Motor neuron (in vitro differentiated cells): ENCODE measurements at regions not wholly inside any gene's neighbourhood (a gene's known extent, or its start where the extent isn't known, plus 50 kb on each side); places are given as distances from the start of the nearest gene placed in this dataset.

Source experiments
- ATAC-seq, 8 experiments: fragments of 200-7000 bp; cut with Tn5 transposase; replicated peaks in 6 of 8; 2 replicates each; pipeline ENCODE4 v1.8.0; 2021; ENCODE audit warnings: mild to moderate bottlenecking in 8 of 8, moderate library complexity in 8 of 8
- H3K27ac ChIP-seq, 2 donors: fragments of 250-450 bp; sonication (Bioruptor Pico); 2 replicates each; pipeline ENCODE4 v1.9.0; 2021; ENCODE audit warnings: antibody characterized with exemption in 2 of 2, mild to moderate bottlenecking in 2 of 2, moderate library complexity in 1 of 2
- H3K4me1 ChIP-seq, 2 donors: fragments of 250-450 bp; sonication (Bioruptor Pico); replicated peaks in 1 of 2; 2 replicates each; pipeline ENCODE4 v1.6.1; 2021; ENCODE audit warnings: antibody characterized with exemption in 2 of 2, mild to moderate bottlenecking in 2 of 2, moderate library complexity in 1 of 2
- H3K4me3 ChIP-seq, 5 donors: fragments of 250-450 bp; sonication (Bioruptor Pico); 2 replicates each; pipeline ENCODE4 v1.9.0; 2021; ENCODE audit warnings: antibody characterized with exemption in 5 of 5, mild to moderate bottlenecking in 5 of 5, moderate library complexity in 4 of 5
- WGBS, 10 experiments: fragments of 450-650 bp; shearing (Covaris generic); methylation state at CpG; one replicate each; pipeline ENCODE4 v1.0.0; 2022; 5-methylcytosine and 5-hydroxymethylcytosine counted together
- in situ Hi-C, 9 experiments: fragments of 400-800 bp; cut with MboI; loops; one replicate each; pipeline ENCODE4 v1.15.0; 2021; ENCODE audit warnings: low sequenced_read_pairs in 9 of 9, low pct_unique_long_range_greater_than_20kb in 2 of 9; ENCODE audit not compliant: unreplicated experiment in 9 of 9

- ATAC-seq: peak in 1 of 8 experiments; percentile 32
- H3K4me1 ChIP-seq: no peaks in the 10 kb centered on the region
- WGBS, 10 experiments: 7 to 87% (median 46%) methylated on average over 1 to 3 of the region's 3 CpGs; no CpG with 5 or more reads in 4 of the 10 experiments
These were observed 473.3 kb upstream of the SLC35B3 start for GRCh38 chr6:8908638-8909037.

GRCh38 chr6:8906699-8907098 lies 471.4 kb upstream of the SLC35B3 start:
- no peak for ATAC-seq
- in situ Hi-C loops: no loop called here
- H3K4me3 ChIP-seq: no peak overlapping the region

More at GRCh38 chr6:8908638-8909037, 473.3 kb upstream of the SLC35B3 start:
- in situ Hi-C loops: no loop called here
- Histone ChIP-seq H3K4me3 (no peak overlapping the region), H3K27ac (no peak overlapping the region)

GRCh38 chr6:8905757-8906156 lies 470.4 kb upstream of the SLC35B3 start:
- Histone ChIP-seq H3K4me1 (no peaks in the 10 kb centered on the region), H3K27ac (no peak overlapping the region), H3K4me3 (no peak overlapping the region)
- WGBS, 10 experiments: 0 to 100% (median 35%) methylated on average over 1 to 2 of the region's 2 CpGs; no CpG with 5 or more reads in 3 of the 10 experiments
- no peak for ATAC-seq
- in situ Hi-C loops: no loop called here

More at GRCh38 chr6:8906699-8907098, 471.4 kb upstream of the SLC35B3 start:
- Histone ChIP-seq H3K27ac (no peak overlapping the region), H3K4me1 (no peaks in the 10 kb centered on the region)

- no peak for ATAC-seq
These were observed 469.4 kb upstream of the SLC35B3 start for GRCh38 chr6:8904754-8905153.

GRCh38 chr6:8900056-8900455 lies 464.7 kb upstream of the SLC35B3 start:
- ATAC-seq: no peak
- WGBS, 10 experiments: 0 to 95% (median 71%) methylated on average over 1 to 3 of the region's 3 CpGs; no CpG with 5 or more reads in 2 of the 10 experiments
- no peak overlapping the region for H3K27ac ChIP-seq
- H3K4me1 ChIP-seq: no peaks in the 10 kb centered on the region
- no peak overlapping the region for H3K4me3 ChIP-seq
- in situ Hi-C loops: no loop called here

More at GRCh38 chr6:8904754-8905153, 469.4 kb upstream of the SLC35B3 start:
- Histone ChIP-seq H3K27ac (no peak overlapping the region), H3K4me1 (no peaks in the 10 kb centered on the region), H3K4me3 (no peak overlapping the region)
- in situ Hi-C loops: no loop called here
- 20 to 80% (median 62%) methylated on average over 1 to 3 of the region's 3 CpGs; no CpG with 5 or more reads in 4 of the 10 experiments for WGBS, 10 experiments

GRCh38 chr6:8889514-8889913 lies 454.2 kb upstream of the SLC35B3 start:
- in situ Hi-C loops: no loop called here
- peaks cover 7 to 9% of the 10 kb centered on the region in 2 donors for H3K4me1 ChIP-seq
- WGBS, 10 experiments: 28 to 90% (median 79%) methylated on average over 1 to 6 of the region's 6 CpGs
- peak in 1 of 8 experiments; percentile 78 for ATAC-seq
- no peak overlapping the region for H3K4me3 ChIP-seq
- H3K27ac ChIP-seq: no peak overlapping the region

- peaks cover 7 to 9% of the 10 kb centered on the region in 2 donors for H3K4me1 ChIP-seq
- in situ Hi-C loops: no loop called here
- WGBS, 10 experiments: 0 to 95% (median 72%) methylated on average over 1 to 3 of the region's 3 CpGs; no CpG with 5 or more reads in 2 of the 10 experiments
- H3K27ac ChIP-seq: no peak overlapping the region
- peak in 1 of 8 experiments; percentile 50 for ATAC-seq
- H3K4me3 ChIP-seq: no peak overlapping the region
These were observed 453.1 kb upstream of the SLC35B3 start for GRCh38 chr6:8888468-8888867.

GRCh38 chr6:8881663-8882062 lies 446.3 kb upstream of the SLC35B3 start:
- in situ Hi-C loops: no loop called here
- WGBS, 10 experiments: 0 to 40% (median 0%) methylated on average over 1 of the region's 1 CpG; no CpG with 5 or more reads in 2 of the 10 experiments
- Histone ChIP-seq H3K4me1 (no peaks in the 10 kb centered on the region), H3K4me3 (no peak overlapping the region), H3K27ac (no peak overlapping the region)
- ATAC-seq: no peak

GRCh38 chr6:8879334-8879733 lies 444.0 kb upstream of the SLC35B3 start:
- no peaks in the 10 kb centered on the region for H3K4me1 ChIP-seq
- in situ Hi-C loops: no loop called here
- no peak for ATAC-seq
- H3K27ac ChIP-seq: no peak overlapping the region
- 17 to 100% (median 65%) methylated on average over 1 of the region's 1 CpG; no CpG with 5 or more reads in 2 of the 10 experiments for WGBS, 10 experiments
- no peak overlapping the region for H3K4me3 ChIP-seq

- 10 to 100% (median 83%) methylated on average over 3 to 4 of the region's 4 CpGs; no CpG with 5 or more reads in 5 of the 10 experiments for WGBS, 10 experiments
- Histone ChIP-seq H3K4me3 (no peak overlapping the region), H3K27ac (no peak overlapping the region), H3K4me1 (no peaks in the 10 kb centered on the region)
- no peak for ATAC-seq
- in situ Hi-C loops: no loop called here
These were observed 440.6 kb upstream of the SLC35B3 start for GRCh38 chr6:8875986-8876385.

GRCh38 chr6:8872589-8872988 lies 437.2 kb upstream of the SLC35B3 start:
- WGBS, 10 experiments: 17 to 100% (median 92%) methylated on average over 1 to 3 of the region's 3 CpGs; no CpG with 5 or more reads in 1 of the 10 experiments
- H3K4me1 ChIP-seq: no peaks in the 10 kb centered on the region
- H3K4me3 ChIP-seq: no peak overlapping the region
- in situ Hi-C loops: no loop called here
- H3K27ac ChIP-seq: no peak overlapping the region
- ATAC-seq: no peak

- Histone ChIP-seq H3K27ac (no peak overlapping the region), H3K4me1 (no peaks in the 10 kb centered on the region), H3K4me3 (no peak overlapping the region)
- in situ Hi-C loops: no loop called here
- WGBS, 10 experiments: 10 to 96% (median 54%) methylated on average over 1 to 3 of the region's 3 CpGs; no CpG with 5 or more reads in 1 of the 10 experiments
- ATAC-seq: no peak
These were observed 430.1 kb upstream of the SLC35B3 start for GRCh38 chr6:8865451-8865850.

- Histone ChIP-seq H3K27ac (no peak overlapping the region), H3K4me1 (no peaks in the 10 kb centered on the region), H3K4me3 (no peak overlapping the region)
- ATAC-seq: no peak
- in situ Hi-C loops: no loop called here
These were observed 425.3 kb upstream of the SLC35B3 start for GRCh38 chr6:8860671-8861070.

- no peak for ATAC-seq
- no peak overlapping the region for H3K27ac ChIP-seq
- H3K4me3 ChIP-seq: no peak overlapping the region
- 0 to 83% (median 69%) methylated on average over 2 to 3 of the region's 3 CpGs; no CpG with 5 or more reads in 2 of the 10 experiments for WGBS, 10 experiments
- in situ Hi-C loops: no loop called here
- H3K4me1 ChIP-seq: no peaks in the 10 kb centered on the region
These were observed 424.2 kb upstream of the SLC35B3 start for GRCh38 chr6:8859501-8859900.
